LoVo (cell line): ENCODE measurements at regions not wholly inside any gene's neighbourhood (a gene's known extent, or its start where the extent isn't known, plus 50 kb on each side); places are given as distances from the start of the nearest gene placed in this dataset.

Experiments
- DNase-seq: peaks from one replicate; pipeline ENCODE4 v3.0.0-alpha.2; 2016; ENCODE audit warnings: low spot score

DNA sequence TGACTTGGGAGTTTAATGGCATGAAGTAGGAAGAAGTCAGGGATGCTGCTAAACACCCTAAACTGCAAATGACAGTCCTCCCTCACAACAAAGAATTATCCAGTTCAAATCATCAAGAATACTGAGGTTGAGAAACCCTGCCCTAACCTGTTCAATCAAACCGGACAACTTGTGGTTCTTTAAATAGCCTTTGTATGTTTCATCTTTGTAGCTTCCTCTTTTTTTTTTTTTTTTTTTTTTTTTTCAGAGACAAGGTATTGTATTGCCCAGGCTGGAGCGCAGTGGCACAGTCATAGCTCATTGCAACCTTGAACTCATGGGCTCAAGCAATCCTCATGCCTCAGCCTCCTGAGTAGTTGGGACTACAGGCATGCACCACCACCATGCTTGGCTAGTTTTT is 52.5 kb upstream of the TTC29 start:
- DNase-seq, result no peak

DNA sequence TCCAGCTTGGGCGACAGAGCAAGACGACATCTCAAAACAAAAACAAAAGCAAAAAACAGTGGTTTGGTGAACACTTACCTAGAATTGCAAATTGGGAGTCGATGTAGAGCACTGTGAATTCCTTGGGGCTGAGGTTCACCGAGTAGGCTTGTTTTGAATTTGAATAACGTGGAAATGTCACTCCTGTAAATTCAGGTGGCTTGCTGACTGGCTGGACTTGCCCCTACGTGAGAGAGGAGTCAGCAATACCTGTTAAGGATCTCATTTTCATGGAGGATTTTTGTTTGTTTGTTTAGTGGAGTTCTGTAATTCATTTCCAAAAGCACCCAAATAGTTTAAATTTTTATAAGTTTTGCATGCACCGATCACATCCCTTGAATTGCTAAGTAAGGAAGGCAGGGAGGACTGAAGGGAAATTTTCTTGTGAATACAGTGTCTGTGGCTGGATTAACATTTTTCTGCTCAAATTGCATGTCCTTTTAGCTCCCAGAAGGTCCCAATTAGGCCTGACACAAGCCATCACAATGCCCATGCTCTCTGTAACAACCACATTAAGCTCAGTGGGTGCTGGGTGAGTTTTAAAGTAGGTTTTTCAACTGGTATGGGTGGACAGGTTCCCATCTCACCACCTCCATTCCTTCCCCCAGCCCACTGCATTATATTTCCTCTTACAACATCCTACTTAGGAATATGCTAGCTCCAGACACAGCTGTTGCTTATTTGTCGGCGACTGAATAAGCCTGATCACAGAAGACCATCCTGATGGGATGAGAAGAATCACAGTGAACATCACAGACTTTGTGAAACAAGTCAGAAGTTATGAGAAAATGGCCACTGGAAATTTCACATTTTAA is 58.5 kb upstream of the TTC29 start:
- DNase-seq, result no peak

DNA sequence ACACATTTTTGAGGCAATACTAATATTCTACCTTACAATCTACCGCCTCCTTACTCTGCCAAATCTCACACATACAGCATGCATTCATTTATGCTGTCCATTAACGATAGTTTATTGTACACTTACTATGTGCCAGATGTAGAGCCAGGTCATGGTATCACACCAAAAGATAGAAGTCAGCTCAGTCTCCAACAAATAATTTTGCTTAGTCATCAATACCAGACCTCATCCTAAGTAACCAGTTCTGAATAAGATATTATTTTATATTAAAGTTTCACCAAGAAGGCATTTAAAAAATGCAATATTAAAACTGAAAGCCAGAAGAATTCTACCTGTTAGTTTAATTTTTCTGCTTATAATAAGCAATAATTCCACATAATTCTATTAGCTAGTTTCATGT is 60.6 kb upstream of the TTC29 start:
- no peak for DNase-seq

DNA sequence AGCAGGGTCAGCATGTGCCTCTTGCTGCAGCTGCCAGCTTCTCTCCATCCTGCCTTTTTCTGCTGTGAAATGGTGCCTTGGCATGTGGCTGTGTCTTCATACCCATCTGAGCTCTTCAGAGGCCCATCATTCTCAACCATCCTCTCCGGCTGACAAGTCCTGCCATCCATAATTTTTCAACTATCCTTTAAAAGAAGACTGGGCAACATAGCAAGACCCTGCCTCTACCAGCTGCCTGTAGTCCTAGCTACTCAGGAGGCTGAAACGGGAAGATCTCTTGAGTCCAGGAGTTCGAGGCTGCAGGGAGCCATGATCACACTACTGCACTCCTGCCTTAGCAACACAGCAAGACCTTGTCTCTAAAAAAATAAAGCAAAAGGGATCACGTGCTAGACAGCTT is 64.2 kb upstream of the TTC29 start:
- DNase-seq, result no peak

DNA sequence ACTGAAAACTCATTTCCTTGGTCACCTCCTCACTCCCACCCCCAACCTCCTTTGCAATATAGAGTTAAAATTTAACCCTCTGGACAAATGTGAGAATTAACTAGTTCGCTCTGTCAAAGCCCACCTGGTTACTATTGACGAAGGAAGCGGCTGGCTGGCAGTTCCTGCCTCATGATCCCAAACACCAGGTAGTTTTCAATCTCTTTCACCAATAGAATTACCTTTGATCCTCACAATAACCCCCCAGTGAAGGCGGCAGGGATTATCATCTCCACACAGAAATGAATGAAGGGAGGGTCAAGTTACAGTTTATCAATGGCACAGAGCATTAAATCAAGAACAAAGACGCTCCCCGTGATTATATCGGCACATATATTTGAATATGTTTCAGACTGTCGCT is 65.7 kb upstream of the TTC29 start:
- DNase-seq, result no peak

DNA sequence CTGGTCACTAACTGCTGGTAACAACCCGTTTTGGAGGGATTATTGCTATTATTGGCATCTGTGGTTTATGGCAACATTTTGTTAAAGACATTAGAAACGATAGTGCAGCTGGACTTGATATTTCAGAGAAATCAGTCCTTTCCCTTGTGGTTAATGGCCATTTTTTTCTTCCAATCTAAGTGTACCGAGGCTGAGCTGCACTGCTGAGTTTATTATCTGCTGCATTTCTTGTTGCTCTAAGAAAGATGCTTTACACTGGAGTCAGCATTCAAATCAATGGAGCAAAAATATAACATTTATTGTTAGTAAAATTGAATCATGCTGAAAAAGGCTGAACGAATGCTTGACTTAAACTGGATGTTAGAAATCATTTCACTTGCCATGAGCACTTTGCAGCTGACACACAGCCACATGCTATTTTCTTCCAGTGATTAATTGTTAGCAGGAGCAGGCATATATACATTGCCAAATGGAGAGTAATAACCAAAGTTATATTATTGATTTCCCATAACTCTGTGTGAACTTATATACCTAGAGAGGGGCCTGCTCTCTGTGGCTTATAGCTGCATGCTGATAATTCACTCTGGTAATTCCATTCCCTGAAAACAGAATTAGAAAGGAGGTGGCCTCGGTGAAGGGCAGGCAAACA is 66.5 kb upstream of the TTC29 start:
- DNase-seq, result no peak

DNA sequence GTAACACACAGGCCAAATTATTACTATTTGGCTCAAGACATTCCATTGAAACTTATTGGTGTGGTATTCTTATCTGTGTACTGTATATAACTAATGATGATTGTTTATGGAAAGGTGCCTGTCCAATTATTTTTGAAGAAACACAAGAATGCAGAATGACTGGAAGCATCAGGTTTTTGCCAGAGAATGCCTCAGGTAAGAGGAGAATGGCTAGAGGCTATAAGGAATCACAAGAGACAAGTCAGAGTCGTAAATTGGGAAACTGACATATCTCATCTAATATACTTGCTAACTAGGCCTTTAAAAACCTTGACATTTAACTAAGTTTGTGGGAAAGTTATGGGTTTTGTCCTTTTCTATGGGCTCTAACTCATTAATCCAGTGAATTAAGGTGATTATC is 69.3 kb upstream of the TTC29 start:
- no peak for DNase-seq

DNA sequence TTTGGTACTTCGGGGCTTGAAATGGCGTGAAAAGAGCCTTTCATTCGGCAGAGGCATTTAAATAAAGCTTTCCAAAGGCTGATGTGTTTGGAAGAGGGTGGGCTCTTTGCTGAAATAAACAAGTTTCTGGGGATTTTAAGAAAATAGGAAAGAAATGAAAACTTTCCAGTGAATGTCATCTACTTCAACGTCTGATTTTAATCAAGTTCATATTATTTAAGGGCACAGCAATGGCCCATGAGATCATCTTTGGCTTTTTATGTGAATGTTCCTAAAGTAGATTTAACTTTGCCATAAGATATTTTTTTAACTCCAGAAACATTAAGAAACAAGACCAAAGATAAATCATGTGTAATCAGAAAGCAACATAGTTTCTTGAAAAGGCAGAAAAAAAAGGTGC is 69.8 kb upstream of the TTC29 start:
- no peak for DNase-seq

DNA sequence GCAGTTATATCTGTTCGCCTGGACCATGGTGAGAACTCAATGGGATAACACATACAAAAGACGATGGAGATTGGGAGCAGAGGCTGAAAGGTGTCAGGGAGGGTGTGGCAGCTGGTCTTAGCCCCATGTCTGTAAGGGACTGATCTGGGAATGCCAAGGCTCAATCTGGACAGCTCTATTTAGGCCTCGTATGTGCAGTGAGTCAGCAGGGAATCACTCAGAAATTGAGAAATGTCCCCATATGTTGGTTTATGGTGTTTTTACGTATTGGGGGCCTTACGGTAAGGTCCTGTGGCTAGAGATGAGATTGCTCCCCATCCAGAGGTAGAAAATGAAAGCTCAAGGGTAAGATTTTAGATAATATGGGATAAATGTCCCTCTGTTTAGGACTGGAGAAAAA is 71.4 kb upstream of the TTC29 start:
- no peak for DNase-seq

DNA sequence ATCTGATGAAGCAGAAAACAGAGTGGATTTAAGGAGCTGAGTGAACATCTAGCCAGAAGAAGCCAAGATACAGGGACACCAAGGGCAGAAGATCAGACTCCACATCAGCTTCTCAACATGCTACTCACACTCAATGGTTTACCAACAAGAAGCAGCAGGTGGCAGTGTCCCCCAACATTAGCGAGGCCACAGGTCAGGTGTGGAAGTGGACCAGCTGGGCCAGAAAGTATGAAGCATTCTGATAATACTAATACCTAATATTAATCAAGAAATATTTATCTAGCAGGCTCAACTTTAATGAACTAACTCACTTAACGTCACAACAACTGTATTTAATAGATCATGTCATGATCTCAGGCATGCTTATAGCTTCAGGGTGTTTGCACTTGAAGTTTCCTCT is 73.4 kb upstream of the TTC29 start:
- peak; percentile 46 for DNase-seq

DNA sequence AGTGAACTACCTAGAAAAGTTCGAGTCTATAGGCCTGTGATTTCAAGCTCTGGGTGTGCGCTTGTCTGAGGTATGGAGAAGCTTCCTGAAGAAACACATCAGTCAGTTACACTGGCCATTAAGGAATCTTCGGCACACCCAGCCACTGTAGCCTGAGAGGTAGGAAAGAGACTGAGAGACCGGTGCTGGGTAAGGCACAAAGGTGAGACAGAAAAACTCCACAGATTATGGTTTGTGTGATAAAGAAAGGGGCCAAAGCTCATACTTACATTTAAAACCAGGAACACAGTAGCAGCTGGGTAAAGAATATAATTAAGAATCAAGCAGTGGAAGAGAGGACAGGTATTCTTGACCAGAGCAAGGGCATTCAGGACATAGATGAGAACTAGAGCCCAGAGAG is 74.8 kb upstream of the TTC29 start:
- no peak for DNase-seq

DNA sequence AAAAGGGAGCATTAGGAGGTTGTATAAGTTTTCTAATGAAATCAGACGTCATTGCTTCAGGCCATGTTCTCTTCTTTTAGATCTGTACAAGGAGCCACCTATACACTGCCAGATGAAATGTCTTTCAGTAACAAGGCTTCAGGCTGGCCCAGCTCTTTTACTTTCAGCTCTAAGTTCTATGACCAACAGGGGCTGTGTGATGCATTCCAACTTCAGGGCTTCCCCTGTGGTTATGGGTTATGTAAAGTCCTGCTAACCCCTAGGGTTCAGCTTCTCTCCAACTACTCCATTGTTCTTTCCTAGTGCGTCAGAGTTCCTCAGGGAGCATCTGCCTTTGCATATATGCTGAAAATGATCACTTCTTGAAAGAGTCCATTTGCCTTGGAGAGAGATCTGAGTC is 79.4 kb upstream of the TTC29 start:
- DNase-seq, result no peak

DNA sequence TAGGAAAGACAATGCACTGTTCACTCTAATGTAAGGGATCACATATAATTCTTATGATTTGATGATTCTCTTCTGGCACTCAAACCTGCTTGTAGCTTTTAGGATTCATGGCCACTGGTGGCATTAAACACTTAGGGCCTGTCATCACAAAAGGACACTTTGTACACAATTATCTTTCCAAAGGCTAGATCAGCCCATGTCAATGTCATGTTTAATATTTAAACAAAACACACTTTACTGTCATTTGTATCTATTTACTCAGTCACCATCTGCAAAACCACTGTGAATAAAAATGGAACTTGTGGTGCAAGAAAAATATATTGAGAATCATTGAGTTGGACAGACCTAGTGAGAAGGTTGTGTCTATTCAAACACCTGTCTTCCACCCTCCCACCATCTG is 83.6 kb upstream of the TTC29 start:
- no peak for DNase-seq

DNA sequence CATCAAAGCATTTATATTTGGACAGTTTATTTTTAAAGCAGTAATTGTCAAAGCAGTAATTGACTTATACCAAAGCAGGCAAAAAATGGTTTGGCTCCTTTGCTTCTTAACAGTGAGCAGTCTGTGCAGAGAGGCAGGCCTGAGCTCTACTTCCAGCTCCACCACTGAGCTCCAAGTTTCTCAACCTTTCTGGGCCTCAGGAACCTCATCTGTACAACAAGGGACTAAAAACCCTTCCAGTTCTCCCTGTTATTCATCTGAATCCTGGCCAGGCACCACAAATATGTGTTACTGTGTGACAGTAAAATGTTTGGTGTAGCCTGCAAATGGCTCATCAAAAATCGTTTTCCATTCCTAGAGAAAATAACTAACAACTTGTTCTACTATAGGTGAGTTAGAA is 88.7 kb upstream of the TTC29 start:
- no peak for DNase-seq

DNA sequence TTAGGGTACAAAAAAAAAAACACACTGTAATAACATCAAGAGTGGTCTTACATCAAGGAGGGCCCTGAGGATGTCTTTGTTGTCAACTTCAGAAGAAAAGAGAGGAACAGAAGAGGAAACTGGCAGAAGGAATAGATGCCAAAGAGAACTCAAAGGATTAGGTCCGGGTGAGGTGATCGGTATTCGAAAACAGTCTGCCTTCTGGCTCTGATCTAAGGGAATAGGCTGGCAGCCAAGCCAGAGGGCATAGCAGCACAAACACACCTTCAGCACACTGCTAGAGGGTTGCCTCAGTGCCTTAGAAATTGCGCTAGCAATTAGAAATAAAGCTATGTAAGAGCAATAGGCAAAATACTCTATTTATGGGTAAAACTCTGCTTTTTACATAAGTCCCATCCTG is 91.4 kb upstream of the TTC29 start:
- DNase-seq, result no peak

DNA sequence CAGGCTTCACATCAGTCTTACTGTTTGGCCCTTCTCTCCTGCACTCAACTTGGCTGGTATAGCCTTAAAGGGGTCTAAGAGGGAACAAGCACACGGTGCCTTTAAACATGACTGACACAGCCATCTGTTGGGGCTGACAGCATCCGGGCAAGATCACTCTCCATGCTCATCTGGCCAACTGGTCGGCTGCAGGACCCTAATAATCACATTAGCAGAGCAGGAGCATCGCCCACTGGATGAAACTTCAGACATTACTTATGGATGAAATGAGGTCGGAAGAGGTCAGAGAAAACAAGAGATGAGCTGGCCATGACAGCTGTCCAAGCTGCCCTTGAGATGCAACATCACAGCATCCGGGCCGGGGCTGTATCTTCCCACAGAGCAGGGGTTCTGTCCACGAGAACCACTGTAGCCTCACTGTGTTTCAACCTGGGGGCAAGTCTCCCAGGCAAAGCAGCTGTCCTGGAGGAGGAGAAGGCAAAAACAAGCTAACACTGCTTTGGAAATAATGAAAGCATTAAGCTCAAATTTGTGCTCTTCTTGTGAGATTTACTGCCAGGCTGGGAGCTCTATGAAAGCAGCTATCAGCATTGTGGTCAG is 94.4 kb upstream of the TTC29 start:
- no peak for DNase-seq

DNA sequence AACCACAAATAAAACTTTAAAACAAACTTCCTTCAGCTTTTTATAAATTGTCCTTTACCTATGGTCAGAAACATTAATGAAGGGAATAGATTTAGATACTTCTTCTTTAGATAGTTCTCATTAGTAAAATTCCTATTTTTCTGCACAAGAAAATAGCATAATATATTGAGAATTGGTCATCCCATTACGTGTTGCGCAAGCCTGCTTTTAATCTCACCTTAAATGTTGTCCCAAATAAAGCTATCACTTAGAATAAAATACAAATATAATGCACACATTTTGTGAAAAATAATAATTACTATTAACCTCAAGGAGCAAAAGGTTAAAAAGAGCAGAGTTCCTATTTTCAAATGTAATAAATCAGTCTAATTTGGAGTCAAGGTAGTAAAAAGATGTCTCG is 95.2 kb upstream of the TTC29 start:
- no peak for DNase-seq

DNA sequence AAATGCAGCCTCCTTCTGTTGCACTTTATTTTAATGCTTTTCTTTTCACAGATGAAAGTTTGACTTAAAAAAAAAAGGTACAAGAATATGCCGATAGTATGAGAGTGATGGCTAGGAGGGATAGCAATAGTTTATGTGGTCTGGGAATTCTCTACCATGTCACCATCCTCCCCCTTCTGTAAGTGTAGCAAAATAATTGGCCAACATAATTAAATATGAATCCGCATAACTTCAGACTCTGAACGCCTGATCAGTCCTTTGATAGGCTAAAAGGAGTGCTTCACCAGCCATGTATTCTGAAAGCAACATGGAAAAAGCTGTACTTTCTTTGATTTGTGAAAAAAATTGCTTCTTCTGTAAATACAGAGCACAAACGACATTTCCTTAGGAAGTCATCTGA is 95.7 kb upstream of the TTC29 start:
- DNase-seq, result no peak

DNA sequence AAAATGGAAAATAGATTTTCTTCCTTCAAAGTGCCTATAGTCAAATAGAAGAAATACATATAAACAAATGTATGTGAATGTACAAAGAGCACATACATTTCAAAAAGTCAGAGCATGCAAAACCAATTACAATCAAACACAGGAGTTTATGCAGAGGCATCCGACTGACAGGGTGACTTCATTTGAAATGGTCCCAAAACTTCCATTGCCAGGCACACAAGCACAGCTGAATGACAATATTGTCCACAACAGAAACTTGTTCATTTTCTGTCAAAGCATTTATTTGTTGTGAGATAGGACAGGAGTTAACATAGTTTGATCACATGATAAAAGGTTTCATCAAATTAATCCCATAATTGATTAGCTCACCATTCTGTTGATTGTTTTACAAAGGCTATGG is 96.4 kb upstream of the TTC29 start:
- no peak for DNase-seq

DNA sequence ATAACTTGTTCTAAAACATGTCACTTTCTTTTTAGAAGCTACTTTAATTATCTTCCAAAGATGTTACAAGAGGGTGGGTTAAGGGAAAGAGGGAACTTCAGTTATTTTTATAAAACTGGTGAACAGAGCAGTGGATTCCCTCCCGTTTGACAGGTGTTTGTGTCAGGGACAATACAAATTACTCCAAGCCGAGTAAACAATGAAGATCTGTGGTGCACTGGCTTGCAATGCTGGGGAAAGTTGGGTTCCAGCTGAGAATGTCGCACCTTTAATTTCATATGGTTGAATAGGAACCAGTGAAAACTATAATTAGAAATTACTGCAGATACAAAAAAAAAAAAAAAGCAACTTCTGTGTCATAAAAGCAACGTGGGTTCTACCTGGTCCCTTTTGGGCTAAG is 98.6 kb upstream of the TTC29 start:
- no peak for DNase-seq

DNA sequence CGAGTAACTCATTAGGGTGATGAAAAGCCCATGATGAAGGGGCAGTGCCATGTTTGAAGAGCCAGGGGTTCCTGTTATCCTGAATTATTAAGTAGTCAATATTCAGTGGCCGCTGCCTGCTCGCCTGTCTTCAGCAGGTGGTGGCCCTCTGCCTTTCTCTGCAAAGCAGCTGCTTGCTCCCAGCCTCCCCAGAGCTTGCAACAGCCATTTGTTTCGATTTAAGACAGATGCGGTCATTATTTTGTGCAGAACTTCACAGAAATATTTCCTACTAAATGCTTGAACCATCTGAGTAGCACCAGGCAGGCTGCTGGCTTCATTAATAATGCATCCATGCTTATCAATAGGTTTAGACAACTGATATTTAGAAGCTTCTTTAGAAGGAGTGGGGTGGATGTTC is 104.3 kb upstream of the TTC29 start:
- no peak for DNase-seq

DNA sequence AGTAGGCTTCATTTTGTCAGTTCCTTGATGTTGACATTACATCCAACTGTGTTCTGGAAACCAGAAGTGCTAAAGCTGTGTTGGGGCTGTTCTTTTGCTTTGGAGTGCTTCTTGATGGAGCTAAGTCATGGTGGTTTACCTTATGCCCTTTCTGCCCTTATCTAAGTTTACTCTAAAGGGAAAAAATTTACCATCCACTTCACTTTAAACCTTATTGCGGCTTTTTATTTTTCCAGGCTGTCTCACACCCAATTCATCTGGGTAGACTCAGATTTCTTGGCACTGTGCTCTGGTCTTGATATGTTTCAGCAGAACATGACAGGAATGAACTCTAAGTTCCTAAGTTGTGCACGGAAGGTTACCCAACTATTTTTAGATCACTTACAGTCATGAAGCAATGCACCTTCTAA is 104.7 kb upstream of the TTC29 start:
- DNase-seq, result no peak

DNA sequence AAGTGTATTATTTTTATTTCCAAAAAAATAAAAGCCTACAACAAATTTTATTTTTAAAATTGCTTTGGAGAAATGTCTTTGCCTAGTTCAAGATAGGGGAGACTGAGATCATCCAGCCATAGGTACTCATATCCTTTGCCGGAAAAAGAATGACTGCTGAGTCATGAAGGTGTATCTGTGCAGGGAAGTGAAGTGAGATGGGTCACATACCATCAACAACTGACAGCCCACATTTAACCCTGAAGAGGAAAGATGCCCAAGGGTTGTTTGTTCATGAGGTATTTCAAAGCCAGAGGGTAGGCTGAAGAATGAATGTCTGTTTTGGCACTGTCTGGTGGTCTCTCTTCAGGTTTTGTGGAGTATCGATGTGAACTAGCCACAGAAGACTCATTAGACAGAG is 106.7 kb upstream of the TTC29 start:
- DNase-seq, result no peak
